Endothelial cell of umbilical vein (primary cell): ENCODE measurements at regions not wholly inside any gene's neighbourhood (a gene's known extent, or its start where the extent isn't known, plus 50 kb on each side); places are given as distances from the start of the nearest gene placed in this dataset.

Source experiments
- BruUV-seq: library from RNA; stranded (reverse); fragments of 400-500 nt; replicated peaks from 2 replicates; lab custom pipeline; 2021; lab: Mats Ljungman, UMichigan
- CTCF ChIA-PET: fragments of 300-600, 350-600 bp; sonication (Branson Sonifier 250); formaldehyde crosslinking; loops from one replicate; lab custom pipeline; 2021; ENCODE audit warnings: antibody characterized with exemption, inconsistent platforms; lab: Charles Lee
- POLR2A ChIA-PET: fragments of 300-600, 350-600 bp; sonication (Branson Sonifier 250); formaldehyde crosslinking; loops from one replicate; lab custom pipeline; 2021; ENCODE audit warnings: antibody characterized with exemption, inconsistent platforms; lab: Charles Lee
- DNase-seq: peaks from one replicate; pipeline ENCODE4 v3.0.0-alpha.2; 2011; ENCODE audit warnings: low read depth, low spot score
- FAIRE-seq: peaks from 2 replicates; lab custom pipeline; 2011; peaks lifted over from hg19 to GRCh38; lab: Jason Lieb, UNC
- H2AFZ ChIP-seq: 2 replicates; pipeline ENCODE4 v1.6.0; 2012; ENCODE audit warnings: low read depth, low read length, control low read depth, inconsistent platforms
- H3K27ac ChIP-seq: 2 replicates; pipeline ENCODE4 v1.5.1; 2011; ENCODE audit warnings: low read depth, mild to moderate bottlenecking, control low read depth, low read length, moderate library complexity; ENCODE audit not compliant: insufficient read depth
- H3K27me3 ChIP-seq, 2 experiments: 2 replicates each; pipeline versions ENCODE4 v1.6.0 to v1.6.1; 2011; ENCODE audit warnings: low read length in 2 of 2, mixed read lengths in 1 of 2; ENCODE audit not compliant: control insufficient read depth in 2 of 2, insufficient read depth in 2 of 2
- H3K36me3 ChIP-seq, 2 experiments: 2 replicates in 1 of 2; 3 replicates in 1 of 2; pipeline ENCODE4 v1.5.1; 2011; ENCODE audit warnings: low read length in 2 of 2, mild to moderate bottlenecking in 1 of 2, moderate library complexity in 1 of 2; ENCODE audit not compliant: control insufficient read depth in 2 of 2, insufficient read depth in 2 of 2; ENCODE audit errors: extremely low read depth in 1 of 2
- H3K4me1 ChIP-seq: 3 replicates; pipeline ENCODE4 v1.5.1; 2011; ENCODE audit warnings: mild to moderate bottlenecking, low read length; ENCODE audit not compliant: control insufficient read depth, insufficient read depth; ENCODE audit errors: extremely low read depth
- H3K4me2 ChIP-seq: 2 replicates; pipeline ENCODE4 v1.6.1; 2011; ENCODE audit warnings: low read length, control low read depth, mixed read lengths; ENCODE audit not compliant: insufficient read depth
- H3K4me3 ChIP-seq, 3 experiments: fragments of 200-600 bp in 1 of 3; sonication (generic), shearing (Covaris generic) in 1 of 3; replicated peaks in 1 of 3; 2 replicates each; pipeline ENCODE4 v1.5.1; 2011 to 2016; ENCODE audit warnings: control low read depth in 3 of 3, low read length in 3 of 3, mild to moderate bottlenecking in 2 of 3, inconsistent platforms in 1 of 3, low read depth in 1 of 3, moderate library complexity in 1 of 3; ENCODE audit not compliant: insufficient read depth in 1 of 3
- H3K79me2 ChIP-seq: 2 replicates; pipeline ENCODE4 v1.6.0; 2012; ENCODE audit warnings: low read length, inconsistent platforms; ENCODE audit not compliant: control insufficient read depth, insufficient read depth
- H3K9ac ChIP-seq: replicated peaks from 2 replicates; pipeline ENCODE3; 2011; ENCODE audit warnings: low read length, control low read depth; ENCODE audit not compliant: insufficient read depth; ENCODE audit errors: extremely low read depth
- H3K9me1 ChIP-seq: replicated peaks from 3 replicates; pipeline ENCODE4 v1.6.0; 2011; ENCODE audit warnings: mild to moderate bottlenecking, low read length; ENCODE audit not compliant: control insufficient read depth, insufficient read depth; ENCODE audit errors: extremely low read depth
- H3K9me3 ChIP-seq: replicated peaks from 2 replicates; pipeline ENCODE4 v1.5.1; 2012; ENCODE audit warnings: low read length, inconsistent platforms; ENCODE audit not compliant: control insufficient read depth, insufficient read depth
- H4K20me1 ChIP-seq: replicated peaks from 2 replicates; pipeline ENCODE3; 2011; ENCODE audit warnings: mild to moderate bottlenecking, low read length; ENCODE audit not compliant: control insufficient read depth, insufficient read depth; ENCODE audit errors: extremely low read depth
- EZH2 ChIP-seq: IDR thresholded peaks from 2 replicates; pipeline ENCODE4 v1.6.1; 2012; ENCODE audit warnings: borderline replicate concordance, low read depth, mild to moderate bottlenecking, moderate library complexity, low read length, inconsistent platforms; ENCODE audit not compliant: severe bottlenecking
- FOS ChIP-seq: IDR thresholded peaks from 2 replicates; pipeline ENCODE4 v1.6.1; 2011; ENCODE audit warnings: mild to moderate bottlenecking, low read length, moderate library complexity, borderline replicate concordance; ENCODE audit not compliant: insufficient read depth
- GATA2 ChIP-seq: IDR thresholded peaks from 2 replicates; pipeline ENCODE4 v1.7.0; 2011; ENCODE audit warnings: low read depth, mild to moderate bottlenecking, moderate library complexity, mixed read lengths, low read length; ENCODE audit not compliant: insufficient read length, insufficient read depth
- JUN ChIP-seq: IDR thresholded peaks from 2 replicates; pipeline ENCODE4 v1.6.1; 2011; ENCODE audit warnings: borderline replicate concordance, low read depth; ENCODE audit not compliant: insufficient read length, insufficient read depth
- MYC ChIP-seq: IDR thresholded peaks from one replicate; pipeline ENCODE4 v1.6.1; 2011; ENCODE audit warnings: mild to moderate bottlenecking, low read depth, low read length
- POLR2A ChIP-seq: IDR thresholded peaks from 2 replicates; pipeline ENCODE4 v1.6.1; 2012; ENCODE audit warnings: low read depth, mild to moderate bottlenecking, control low read depth, low read length
- POLR2AphosphoS5 ChIP-seq: IDR thresholded peaks from 2 replicates; pipeline ENCODE4 v1.6.1; 2012; ENCODE audit warnings: low read depth, mild to moderate bottlenecking, control low read depth, low read length, moderate library complexity; ENCODE audit not compliant: insufficient read depth
- dilution Hi-C: fragments of 300-500 bp; cut with MboI; formaldehyde crosslinking; loops from one replicate; pipeline ENCODE4 v1.15.0; 2019; ENCODE audit warnings: low sequenced_read_pairs; ENCODE audit not compliant: extremely low pct_ligation_motif_present
- intact Hi-C: fragments of 100-400 bp; cut with micrococcal nuclease; formaldehyde crosslinking; loops from one replicate; pipeline ENCODE4 v1.10.0; 2022
- TF ChIP-seq, protein P1 (sequence below): IDR thresholded peaks from 2 replicates; pipeline ENCODE4 v1.6.1; 2011; ENCODE audit not compliant: insufficient read depth, insufficient read length
- TF ChIP-seq, protein P2 (sequence below), 2 donors: IDR thresholded peaks; 1 replicate in 1 of 2; 2 replicates in 1 of 2; pipeline ENCODE4 v1.5.1; 2011; ENCODE audit warnings: low read length in 2 of 2, mild to moderate bottlenecking in 2 of 2, moderate library complexity in 2 of 2, control low read depth in 1 of 2, inconsistent platforms in 1 of 2, low read depth in 1 of 2; ENCODE audit not compliant: insufficient read depth in 1 of 2; ENCODE audit errors: extremely low read depth in 1 of 2

DNA sequence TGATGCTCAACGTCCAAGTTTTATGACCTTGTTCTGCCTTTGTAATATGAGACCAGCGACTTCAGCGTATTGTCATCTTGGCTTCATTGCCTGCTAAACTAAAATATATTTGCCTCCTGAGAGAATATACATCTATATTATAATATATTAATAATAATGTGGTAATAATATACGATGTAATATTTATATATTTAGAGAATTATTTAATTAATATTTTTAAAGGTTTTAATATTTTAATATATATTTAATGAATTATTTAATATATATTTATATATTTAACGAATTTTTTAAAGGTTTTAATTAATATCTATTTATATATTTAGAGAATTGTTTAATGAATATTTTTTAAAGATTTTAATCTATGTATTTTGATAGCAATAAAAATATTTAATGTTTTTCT is 700.7 kb downstream of the TAF11L14 start:
- Histone ChIP-seq H2AFZ (no peak overlapping the region), H3K79me2 (no peaks in the 10 kb centered on the region), H3K27me3 (no peaks in the 10 kb centered on the region), H3K36me3 (no peaks in the 10 kb centered on the region), H3K9me1 (no peaks in the 10 kb centered on the region), H3K27ac (no peak overlapping the region), H3K4me2 (no peak overlapping the region), H3K4me1 (no peaks in the 10 kb centered on the region), H3K4me3 (no peak overlapping the region), H3K9ac (no peak overlapping the region), H4K20me1 (no peaks in the 10 kb centered on the region), H3K9me3 (no peaks in the 10 kb centered on the region)
- POLR2A ChIA-PET, result no interaction called here
- TF ChIP-seq MYC (no peak), POLR2A (no peak), JUN (no peak), GATA2 (no peak), EZH2 (no peak), FOS (no peak), POLR2AphosphoS5 (no peak)
- TF ChIP-seq, protein P1, sequence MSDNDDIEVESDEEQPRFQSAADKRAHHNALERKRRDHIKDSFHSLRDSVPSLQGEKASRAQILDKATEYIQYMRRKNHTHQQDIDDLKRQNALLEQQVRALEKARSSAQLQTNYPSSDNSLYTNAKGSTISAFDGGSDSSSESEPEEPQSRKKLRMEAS, result no peak
- TF ChIP-seq, protein P2, sequence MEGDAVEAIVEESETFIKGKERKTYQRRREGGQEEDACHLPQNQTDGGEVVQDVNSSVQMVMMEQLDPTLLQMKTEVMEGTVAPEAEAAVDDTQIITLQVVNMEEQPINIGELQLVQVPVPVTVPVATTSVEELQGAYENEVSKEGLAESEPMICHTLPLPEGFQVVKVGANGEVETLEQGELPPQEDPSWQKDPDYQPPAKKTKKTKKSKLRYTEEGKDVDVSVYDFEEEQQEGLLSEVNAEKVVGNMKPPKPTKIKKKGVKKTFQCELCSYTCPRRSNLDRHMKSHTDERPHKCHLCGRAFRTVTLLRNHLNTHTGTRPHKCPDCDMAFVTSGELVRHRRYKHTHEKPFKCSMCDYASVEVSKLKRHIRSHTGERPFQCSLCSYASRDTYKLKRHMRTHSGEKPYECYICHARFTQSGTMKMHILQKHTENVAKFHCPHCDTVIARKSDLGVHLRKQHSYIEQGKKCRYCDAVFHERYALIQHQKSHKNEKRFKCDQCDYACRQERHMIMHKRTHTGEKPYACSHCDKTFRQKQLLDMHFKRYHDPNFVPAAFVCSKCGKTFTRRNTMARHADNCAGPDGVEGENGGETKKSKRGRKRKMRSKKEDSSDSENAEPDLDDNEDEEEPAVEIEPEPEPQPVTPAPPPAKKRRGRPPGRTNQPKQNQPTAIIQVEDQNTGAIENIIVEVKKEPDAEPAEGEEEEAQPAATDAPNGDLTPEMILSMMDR (IDR thresholded peaks at IDR 0.05; ENCODE audit: extremely low read depth in 1 of 2, insufficient read depth in 1 of 2, low read depth in 1 of 2, low read length in 2 of 2), result no peak
- intact Hi-C loops (no loop called here), dilution Hi-C loops (no loop called here)
- FAIRE-seq (no peak), DNase-seq (no peak)
- CTCF ChIA-PET, result no interaction called here
- no TSS peak for BruUV-seq
